ENCODE measurements at regions not wholly inside any gene's neighbourhood (a gene's known extent, or its start where the extent isn't known, plus 50 kb on each side); places are given as distances from the start of the nearest gene placed in this dataset.
"Not testable (repeated sequence)": the region's sequence is repeated elsewhere in the genome, so short reads cannot be mapped to it uniquely, and the experiment has no call there.

DNA sequence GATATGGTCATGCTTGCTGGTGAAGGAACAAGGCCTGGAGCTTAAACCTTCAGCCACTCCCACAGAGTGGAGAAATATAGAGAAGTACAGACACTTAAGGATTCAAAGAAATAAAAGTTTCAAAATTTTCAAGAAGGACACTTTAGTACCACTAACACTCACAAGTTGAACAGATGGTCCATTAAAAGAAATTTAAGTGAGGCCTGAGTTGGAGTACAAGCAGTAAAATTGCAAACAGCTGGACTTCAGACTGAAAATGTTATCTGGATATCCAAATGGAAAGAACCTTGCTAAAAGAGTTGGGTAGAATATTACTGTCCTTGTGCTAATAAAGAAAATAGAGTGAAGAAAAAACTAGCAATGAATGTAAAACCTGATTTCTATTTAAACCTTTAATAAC lies 397.1 kb upstream of the KCNMB2 start:
- no peak for DNase-seq

DNA sequence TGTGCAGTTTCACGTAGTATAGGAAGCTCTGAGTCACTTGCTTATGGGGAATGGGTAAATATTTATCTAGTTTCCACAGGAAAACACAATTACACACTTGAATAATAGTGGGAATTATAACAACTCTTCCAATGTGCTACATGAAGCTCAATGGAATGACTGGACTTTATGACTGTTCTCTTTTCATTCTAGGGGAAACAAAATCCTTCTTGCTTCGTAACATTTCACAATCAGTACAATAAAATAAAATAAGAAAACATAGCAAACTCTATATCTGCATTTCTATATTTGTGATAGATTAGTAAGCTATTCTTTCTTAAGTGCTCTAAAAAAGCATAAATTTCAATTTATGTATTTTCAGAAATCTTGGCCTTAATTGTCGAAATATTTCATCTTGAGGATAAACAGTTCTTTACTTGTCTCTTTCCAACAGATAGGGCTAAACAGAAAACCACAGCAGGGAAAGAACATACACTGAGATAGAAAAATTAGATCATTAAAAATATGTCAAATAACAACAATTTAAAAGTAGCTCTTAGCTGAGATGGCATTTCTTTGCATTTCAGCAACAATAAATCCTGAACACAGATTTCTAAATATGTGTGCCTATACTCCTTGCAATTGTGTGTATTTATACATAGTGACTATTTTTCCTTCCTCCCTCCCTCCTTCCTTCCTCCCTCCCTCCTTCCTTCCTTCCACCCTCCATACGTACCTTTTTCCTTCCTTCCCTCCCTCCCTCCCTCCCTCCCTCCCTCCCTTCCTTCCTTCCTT lies 395.5 kb upstream of the KCNMB2 start:
- DNase-seq: no peak

DNA sequence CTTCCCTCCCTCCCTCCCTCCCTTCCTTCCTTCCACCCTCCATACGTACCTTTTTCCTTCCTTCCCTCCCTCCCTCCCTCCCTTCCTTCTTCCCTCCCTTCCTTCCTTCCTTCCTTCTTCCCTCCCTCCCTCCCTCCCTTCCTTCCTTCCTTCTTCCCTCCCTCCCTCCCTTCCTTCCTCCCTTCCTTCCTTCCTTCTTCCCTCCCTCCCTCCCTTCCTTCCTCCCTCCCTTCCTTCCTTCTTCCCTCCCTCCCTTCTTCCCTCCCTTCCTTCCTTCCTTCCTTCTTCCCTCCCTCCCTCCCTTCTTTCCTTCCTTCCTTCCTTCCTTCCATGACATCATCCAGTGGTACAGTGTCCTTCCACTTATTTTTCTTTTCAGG lies 394.9 kb upstream of the KCNMB2 start:
- DNase-seq: not testable (repeated sequence)

DNA sequence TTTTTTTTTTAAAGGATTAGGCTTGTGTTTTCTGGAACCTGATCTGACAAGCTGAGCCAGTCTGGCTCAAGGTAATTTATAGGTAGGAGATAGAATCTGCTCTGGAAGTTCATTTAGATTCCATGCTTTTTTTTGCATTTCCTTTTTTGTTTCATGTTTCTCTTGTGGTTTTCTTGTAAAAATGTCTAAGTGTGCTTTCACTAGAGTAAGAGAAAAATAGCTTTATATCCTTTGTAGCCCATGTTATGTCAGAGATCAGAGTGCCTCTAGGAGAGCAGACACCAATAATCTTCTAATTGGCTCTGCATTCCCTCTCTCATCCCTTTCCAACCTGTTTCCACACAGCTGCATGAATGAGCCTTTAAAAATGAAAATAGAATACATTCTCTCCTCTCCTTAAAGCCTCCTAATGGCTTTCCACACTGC lies 389.8 kb upstream of the KCNMB2 start:
- no peak for DNase-seq

- DNase-seq: no peak
Measured at GRCh38 chr3:178147001-178147400, 389.2 kb upstream of the KCNMB2 start.

GRCh38 chr3:178152031-178152806 lies 384.0 kb upstream of the KCNMB2 start:
- DNase-seq: no peak

DNA sequence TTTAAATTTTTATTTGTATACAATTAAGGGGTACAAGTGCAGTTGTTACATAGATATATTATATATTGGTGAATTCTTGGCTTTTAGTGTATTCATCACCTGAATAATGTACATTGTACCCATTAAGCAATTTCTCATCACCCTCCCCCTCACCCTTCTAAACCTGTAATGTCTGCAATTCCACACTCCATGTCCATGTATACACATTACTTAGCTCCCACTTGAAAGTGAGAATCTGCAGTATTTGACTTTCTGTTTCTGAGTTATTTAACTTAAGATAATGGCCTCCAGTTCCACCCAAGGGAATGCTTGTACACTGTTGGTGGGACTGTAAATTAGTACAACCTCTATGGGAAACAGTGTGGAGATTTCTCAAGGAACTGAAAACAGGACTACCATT lies 383.2 kb upstream of the KCNMB2 start:
- no peak for DNase-seq

GRCh38 chr3:178155521-178155920 lies 380.7 kb upstream of the KCNMB2 start:
- no peak for DNase-seq

- DNase-seq: no peak
Measured at GRCh38 chr3:178156301-178156700, 379.9 kb upstream of the KCNMB2 start.

DNA sequence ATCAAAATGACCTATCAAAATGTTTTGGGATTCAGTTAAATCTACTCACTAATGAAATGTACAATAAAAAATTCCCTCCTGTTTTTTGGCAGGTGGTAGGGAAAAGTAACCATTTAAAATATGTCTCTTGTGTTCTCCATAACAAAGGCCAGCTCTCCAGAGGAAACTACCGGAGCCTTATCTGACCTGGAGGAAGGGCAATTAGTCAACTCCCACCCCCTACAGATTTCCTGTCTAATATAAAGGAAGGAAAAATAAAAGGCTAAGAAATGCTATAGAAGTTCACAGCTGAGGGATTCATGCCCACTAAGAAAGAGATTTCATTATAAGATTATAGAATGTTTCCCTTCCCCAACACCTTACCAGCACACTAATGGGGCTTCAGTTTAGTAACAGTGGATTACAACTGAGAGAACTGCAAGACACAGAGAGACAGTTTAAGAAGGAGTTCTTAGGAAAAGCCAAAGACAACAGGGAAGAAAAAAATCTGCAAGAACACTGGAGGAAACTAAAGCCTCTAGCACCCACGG lies 376.5 kb upstream of the KCNMB2 start:
- no peak for DNase-seq

GRCh38 chr3:178169421-178169820 lies 366.8 kb upstream of the KCNMB2 start:
- peak; percentile 7 for DNase-seq

DNA sequence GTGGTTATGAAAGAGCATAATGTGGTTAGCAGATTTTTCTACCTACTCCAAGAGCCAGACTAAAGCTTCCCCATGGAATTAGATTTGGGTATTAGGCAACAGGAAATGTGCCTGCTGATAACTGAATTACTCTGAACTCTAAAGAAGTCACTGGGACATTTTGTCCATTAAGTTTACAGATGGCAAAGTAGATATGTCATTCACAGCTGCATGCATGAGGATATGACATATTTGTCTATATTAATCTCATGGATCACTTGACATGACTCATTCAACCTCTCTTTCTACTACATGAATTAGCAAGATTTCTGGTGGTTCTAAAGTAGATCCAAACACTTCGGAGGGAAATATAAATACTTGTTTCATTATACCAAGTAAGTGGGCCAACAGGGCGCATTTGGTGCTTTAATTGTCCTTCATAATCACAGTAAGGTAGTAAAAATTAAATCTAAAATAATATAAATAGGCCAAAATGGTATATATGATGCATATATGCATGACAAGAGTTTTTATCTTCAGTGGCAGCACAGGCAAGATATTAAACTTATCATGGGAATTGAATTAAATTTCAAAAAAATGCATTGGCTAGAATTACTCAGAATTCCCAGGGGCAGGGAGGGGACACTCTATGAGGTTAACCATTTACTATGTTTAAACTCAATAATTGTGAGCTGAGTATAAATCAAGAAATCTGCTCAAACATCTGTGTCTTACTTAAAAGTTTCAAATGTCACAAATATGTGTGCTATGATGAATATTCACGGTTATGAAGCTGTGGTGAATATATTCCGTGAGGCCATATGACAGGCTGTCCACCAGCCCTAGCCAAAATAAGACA lies 365.3 kb upstream of the KCNMB2 start:
- peak; percentile 95 for DNase-seq

DNA sequence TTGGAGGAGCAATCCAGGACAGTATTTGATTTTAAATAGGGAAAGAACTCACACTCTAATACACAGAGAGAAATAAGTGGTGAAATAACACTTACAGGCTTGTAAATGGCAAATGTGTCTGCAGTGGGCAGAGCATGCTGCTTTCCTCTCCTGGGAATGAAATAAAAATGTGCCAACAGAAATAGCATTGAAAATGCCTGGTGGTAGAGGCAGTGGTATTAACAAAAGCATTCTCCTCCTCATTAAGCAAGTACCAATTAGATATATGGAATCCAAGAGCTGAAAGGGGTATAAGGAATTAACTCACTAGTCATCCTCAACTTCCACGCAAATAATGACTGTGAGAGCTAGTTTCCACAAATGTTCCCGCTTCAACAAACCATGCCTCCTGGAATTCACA lies 364.1 kb upstream of the KCNMB2 start:
- no peak for DNase-seq

- no peak for DNase-seq
Measured at GRCh38 chr3:178174201-178174915, 361.9 kb upstream of the KCNMB2 start.

- no peak for DNase-seq
Measured at GRCh38 chr3:178181088-178181487, 355.1 kb upstream of the KCNMB2 start.

DNA sequence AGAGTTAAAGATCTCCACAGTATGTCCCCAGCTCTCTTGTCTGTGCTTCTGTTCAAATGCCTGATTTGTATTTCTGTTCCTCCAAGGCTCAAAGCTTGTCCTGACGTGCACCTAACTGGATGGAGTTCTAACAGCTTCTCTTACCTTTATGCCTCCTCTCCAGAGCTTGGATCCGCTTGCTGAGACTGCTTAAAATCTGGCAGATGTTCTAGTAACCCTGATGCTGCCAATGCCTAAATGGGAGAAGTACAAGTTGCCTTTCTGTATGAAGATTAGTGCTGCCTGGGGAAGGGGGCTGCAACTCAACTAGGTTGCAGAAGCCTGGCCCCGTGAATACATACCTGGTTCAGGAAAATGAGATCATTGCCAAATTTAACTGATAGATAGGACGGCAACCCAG lies 354.5 kb upstream of the KCNMB2 start:
- DNase-seq: no peak

GRCh38 chr3:178182337-178182779 lies 353.9 kb upstream of the KCNMB2 start:
- no peak for DNase-seq

DNA sequence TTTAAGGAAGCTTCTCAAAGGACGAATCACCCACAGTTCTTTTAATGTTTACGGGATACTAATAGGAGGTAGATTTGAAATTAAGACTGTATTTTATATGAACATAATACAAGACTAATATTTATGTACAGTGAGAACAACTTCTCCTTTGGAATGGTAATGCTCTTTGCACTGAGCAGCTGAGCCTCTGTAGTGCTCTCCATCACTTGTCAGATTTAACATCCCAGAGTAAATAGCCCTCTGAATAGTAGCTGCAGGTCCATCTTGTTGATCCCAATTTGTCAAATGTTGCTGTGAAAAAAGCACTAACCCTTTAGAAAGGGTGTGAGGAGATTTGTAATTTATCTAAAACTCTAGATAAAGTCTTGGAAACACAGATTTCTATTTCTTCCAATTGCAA lies 351.4 kb upstream of the KCNMB2 start:
- no peak for DNase-seq

- no peak for DNase-seq
Measured at GRCh38 chr3:178186666-178187065, 349.6 kb upstream of the KCNMB2 start.

DNA sequence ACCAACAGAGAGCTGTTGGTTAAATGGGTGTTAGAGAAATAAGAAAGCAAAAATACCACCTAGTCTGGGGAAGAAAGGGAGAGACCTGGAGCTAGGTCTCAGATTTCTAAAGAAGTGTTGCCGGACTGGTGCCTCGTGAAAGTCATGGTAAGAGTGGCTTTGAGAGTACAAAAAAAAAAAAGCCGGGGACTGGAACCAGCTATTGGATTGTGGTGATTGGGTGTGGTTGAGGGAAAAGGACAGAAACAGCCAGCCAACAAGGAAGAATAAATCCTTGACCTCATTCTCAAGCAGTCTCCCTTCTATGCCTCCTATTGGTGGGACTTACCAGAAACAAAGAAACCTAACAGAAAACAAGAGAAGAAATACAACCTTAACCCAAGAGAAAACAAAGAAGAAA lies 346.4 kb upstream of the KCNMB2 start:
- no peak for DNase-seq

GRCh38 chr3:178193846-178194245 lies 342.4 kb upstream of the KCNMB2 start:
- no peak for DNase-seq

DNA sequence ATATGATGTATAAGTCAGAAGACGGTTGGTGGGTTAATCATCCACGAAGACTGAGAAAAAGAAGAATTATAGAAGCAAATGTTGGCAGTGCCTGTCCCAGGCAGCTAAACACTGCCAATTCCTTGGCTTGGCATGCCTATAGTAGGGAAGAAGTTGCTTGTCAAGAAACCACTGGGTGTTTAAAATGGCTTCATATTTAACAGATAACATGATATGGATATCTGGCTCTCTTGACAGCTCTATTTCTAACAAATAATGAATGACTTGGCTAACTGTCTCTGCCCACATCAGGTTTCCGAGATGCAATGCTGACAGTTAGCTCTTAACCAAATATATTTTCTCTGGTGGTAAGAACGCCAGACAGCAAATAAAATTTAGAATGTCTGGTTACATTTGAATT lies 341.7 kb upstream of the KCNMB2 start:
- DNase-seq: no peak

- peak; percentile 82 for DNase-seq
Measured at GRCh38 chr3:178195824-178196223, 340.4 kb upstream of the KCNMB2 start.

Measured in fibroblast of skin of right biceps (primary cell).